K562 (cell line): ENCODE measurements at regions not wholly inside any gene's neighbourhood (a gene's known extent, or its start where the extent isn't known, plus 50 kb on each side); places are given as distances from the start of the nearest gene placed in this dataset.

Source experiments
- DPF2 ChIP-seq: fragments of 450-650 bp; IDR thresholded peaks from 2 replicates; pipeline ENCODE4 v1.6.1; 2016
- MAFG ChIP-seq: fragments of 450-650 bp; conservative IDR thresholded peaks from 2 replicates; pipeline ENCODE4 v1.6.1; 2016; ENCODE audit warnings: missing genetic modification characterization, missing compliant biosample characterization
- POLR2AphosphoS5 ChIP-seq: IDR thresholded peaks from 2 replicates; pipeline ENCODE4 v1.6.1; 2011; ENCODE audit warnings: mild to moderate bottlenecking, low read depth, low read length, moderate library complexity; ENCODE audit not compliant: control insufficient read depth, insufficient read depth
- TAF1 ChIP-seq: IDR thresholded peaks from 2 replicates; pipeline ENCODE4 v1.6.1; 2011; ENCODE audit warnings: mild to moderate bottlenecking, low read length, moderate library complexity; ENCODE audit not compliant: insufficient read depth, control insufficient read depth, severe bottlenecking; ENCODE audit errors: extremely low read depth
- ZNF175 ChIP-seq: fragments of 200-800 bp; sonication (Bioruptor generic); IDR thresholded peaks from 2 replicates; pipeline ENCODE4 v1.6.1; 2016; ENCODE audit warnings: low read depth, mild to moderate bottlenecking, missing genetic modification characterization, missing compliant biosample characterization

GRCh38 chr4:178081896-178082295 lies 639.7 kb upstream of the AGA start:
- TF ChIP-seq POLR2AphosphoS5, result no peak
- no peak for TF ChIP-seq ZNF175 (CRISPR knock-in tag)
- no peak for TF ChIP-seq MAFG (tag)
- no peak for TF ChIP-seq TAF1
- no peak for TF ChIP-seq DPF2
